ENCODE measurements at regions not wholly inside any gene's neighbourhood (a gene's known extent, or its start where the extent isn't known, plus 50 kb on each side); places are given as distances from the start of the nearest gene placed in this dataset.

GRCh38 chr5:157965989-157966388, 107.0 kb upstream of the CLINT1 start:
- Histone ChIP-seq H3K4me3 (no peak overlapping the region), H2AFZ (no peak overlapping the region), H3K27ac (no peak overlapping the region), H3K4me2 (no peak overlapping the region), H4K20me1 (ENCODE audit: insufficient read depth) (no peaks in the 10 kb centered on the region), H3K36me3 (ENCODE audit: low read depth) (no peaks in the 10 kb centered on the region), H3K9me2 (ENCODE audit: insufficient read depth) (no peaks in the 10 kb centered on the region), H3K79me2 (ENCODE audit: low read depth) (no peaks in the 10 kb centered on the region), H3F3A (ENCODE audit: insufficient read depth, low read depth) (no peaks in the 10 kb centered on the region), H3K27me3 (ENCODE audit: insufficient read depth, low read depth) (no peaks in the 10 kb centered on the region), H3K9me3 (ENCODE audit: insufficient read depth, low read depth) (no peaks in the 10 kb centered on the region), H3K4me1 (replicated peaks; ENCODE audit: insufficient read depth) (no peaks in the 10 kb centered on the region)
- DNase-seq: no peak
- intact Hi-C loops (cut with micrococcal nuclease; ENCODE audit: unreplicated experiment): loop anchor here (10.0 kb wide), 1 partner anchor 641 kb away; no protein-coding TSS in a partner anchor
- TF ChIP-seq, protein P1, sequence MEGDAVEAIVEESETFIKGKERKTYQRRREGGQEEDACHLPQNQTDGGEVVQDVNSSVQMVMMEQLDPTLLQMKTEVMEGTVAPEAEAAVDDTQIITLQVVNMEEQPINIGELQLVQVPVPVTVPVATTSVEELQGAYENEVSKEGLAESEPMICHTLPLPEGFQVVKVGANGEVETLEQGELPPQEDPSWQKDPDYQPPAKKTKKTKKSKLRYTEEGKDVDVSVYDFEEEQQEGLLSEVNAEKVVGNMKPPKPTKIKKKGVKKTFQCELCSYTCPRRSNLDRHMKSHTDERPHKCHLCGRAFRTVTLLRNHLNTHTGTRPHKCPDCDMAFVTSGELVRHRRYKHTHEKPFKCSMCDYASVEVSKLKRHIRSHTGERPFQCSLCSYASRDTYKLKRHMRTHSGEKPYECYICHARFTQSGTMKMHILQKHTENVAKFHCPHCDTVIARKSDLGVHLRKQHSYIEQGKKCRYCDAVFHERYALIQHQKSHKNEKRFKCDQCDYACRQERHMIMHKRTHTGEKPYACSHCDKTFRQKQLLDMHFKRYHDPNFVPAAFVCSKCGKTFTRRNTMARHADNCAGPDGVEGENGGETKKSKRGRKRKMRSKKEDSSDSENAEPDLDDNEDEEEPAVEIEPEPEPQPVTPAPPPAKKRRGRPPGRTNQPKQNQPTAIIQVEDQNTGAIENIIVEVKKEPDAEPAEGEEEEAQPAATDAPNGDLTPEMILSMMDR (conservative IDR thresholded peaks at IDR 0.05): no peak
- no peak for TF ChIP-seq EZH2 (IDR thresholded peaks at IDR 0.05; ENCODE audit: low read depth)
- BruUV-seq (replicated peaks): no TSS peak
- ChIA-PET POLR2A (ENCODE audit: unreplicated experiment) (no interaction called here), CTCF (no interaction called here)

- no peaks in the 10 kb centered on the region for H3F3A ChIP-seq (ENCODE audit: insufficient read depth, low read depth)
- no peak overlapping the region for H3K4me3 ChIP-seq
- H4K20me1 ChIP-seq (ENCODE audit: insufficient read depth): no peaks in the 10 kb centered on the region
- no peaks in the 10 kb centered on the region for H3K79me2 ChIP-seq (ENCODE audit: low read depth)
- H3K4me2 ChIP-seq: no peak overlapping the region
- no peak overlapping the region for H2AFZ ChIP-seq
- no peaks in the 10 kb centered on the region for H3K9me2 ChIP-seq (ENCODE audit: insufficient read depth)
- intact Hi-C loops (cut with micrococcal nuclease; ENCODE audit: unreplicated experiment): loop anchor here (10.0 kb wide), 1 partner anchor 640 kb away; no protein-coding TSS in a partner anchor
- no peak for TF ChIP-seq EZH2 (IDR thresholded peaks at IDR 0.05; ENCODE audit: low read depth)
- TF ChIP-seq, protein P1 (conservative IDR thresholded peaks at IDR 0.05): no peak
- H3K9me3 ChIP-seq (ENCODE audit: insufficient read depth, low read depth): no peaks in the 10 kb centered on the region
- POLR2A ChIA-PET (ENCODE audit: unreplicated experiment): no interaction called here
- no peaks in the 10 kb centered on the region for H3K36me3 ChIP-seq (ENCODE audit: low read depth)
- CTCF ChIA-PET: interaction anchor here (0.6 kb wide), 1 partner anchor 401 kb away, joined by 5 read pairs; no protein-coding TSS in a partner anchor
- BruUV-seq (replicated peaks): no TSS peak
- H3K4me1 ChIP-seq (replicated peaks; ENCODE audit: insufficient read depth): no peaks in the 10 kb centered on the region
- no peak for DNase-seq
- H3K27me3 ChIP-seq (ENCODE audit: insufficient read depth, low read depth): no peaks in the 10 kb centered on the region
- H3K27ac ChIP-seq: no peak overlapping the region
Measured at GRCh38 chr5:157965040-157965678, 106.2 kb upstream of the CLINT1 start.

DNA sequence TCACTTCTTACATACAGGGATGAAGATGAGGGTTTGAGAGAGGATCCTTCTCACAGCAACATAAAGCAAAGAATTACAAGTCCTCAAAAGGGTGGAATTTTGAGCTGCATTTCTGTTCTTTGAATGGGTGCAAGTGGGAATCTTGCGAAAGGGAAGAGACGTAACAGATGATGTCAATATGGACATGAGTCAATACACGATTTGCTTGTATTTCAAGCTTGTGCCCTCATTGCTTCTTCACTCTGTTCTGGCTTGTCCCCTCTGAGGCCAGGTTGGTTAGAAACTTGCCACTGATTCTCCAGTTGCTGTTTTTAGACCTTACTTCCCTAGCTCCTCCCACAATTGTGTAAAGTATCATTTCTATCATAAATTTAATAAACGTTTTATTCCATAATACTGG, 104.8 kb upstream of the CLINT1 start:
- Histone ChIP-seq H3F3A (ENCODE audit: insufficient read depth, low read depth) (no peaks in the 10 kb centered on the region), H3K27ac (no peak overlapping the region), H3K27me3 (ENCODE audit: insufficient read depth, low read depth) (no peaks in the 10 kb centered on the region), H3K4me1 (replicated peaks; ENCODE audit: insufficient read depth) (no peaks in the 10 kb centered on the region), H4K20me1 (ENCODE audit: insufficient read depth) (no peaks in the 10 kb centered on the region), H3K4me3 (no peak overlapping the region), H3K9me3 (ENCODE audit: insufficient read depth, low read depth) (no peaks in the 10 kb centered on the region), H3K36me3 (ENCODE audit: low read depth) (no peaks in the 10 kb centered on the region), H3K9me2 (ENCODE audit: insufficient read depth) (no peaks in the 10 kb centered on the region), H3K79me2 (ENCODE audit: low read depth) (no peaks in the 10 kb centered on the region), H3K4me2 (no peak overlapping the region), H2AFZ (no peak overlapping the region)
- DNase-seq: no peak
- CTCF ChIA-PET: no interaction called here
- intact Hi-C loops (cut with micrococcal nuclease; ENCODE audit: unreplicated experiment): loop anchor here (10.0 kb wide), 1 partner anchor 639 kb away; no protein-coding TSS in a partner anchor
- POLR2A ChIA-PET (ENCODE audit: unreplicated experiment): no interaction called here
- no TSS peak for BruUV-seq (replicated peaks)
- TF ChIP-seq, protein P1 (conservative IDR thresholded peaks at IDR 0.05): no peak
- no peak for TF ChIP-seq EZH2 (IDR thresholded peaks at IDR 0.05; ENCODE audit: low read depth)
